ENCODE measurements at regions not wholly inside any gene's neighbourhood (a gene's known extent, or its start where the extent isn't known, plus 50 kb on each side); places are given as distances from the start of the nearest gene placed in this dataset.
A peak's percentile ranks its signal among the peaks of the same experiment; 100 is the strongest.
"Not testable (repeated sequence)": the region's sequence is repeated elsewhere in the genome, so short reads cannot be mapped to it uniquely, and the experiment has no call there.

DNA sequence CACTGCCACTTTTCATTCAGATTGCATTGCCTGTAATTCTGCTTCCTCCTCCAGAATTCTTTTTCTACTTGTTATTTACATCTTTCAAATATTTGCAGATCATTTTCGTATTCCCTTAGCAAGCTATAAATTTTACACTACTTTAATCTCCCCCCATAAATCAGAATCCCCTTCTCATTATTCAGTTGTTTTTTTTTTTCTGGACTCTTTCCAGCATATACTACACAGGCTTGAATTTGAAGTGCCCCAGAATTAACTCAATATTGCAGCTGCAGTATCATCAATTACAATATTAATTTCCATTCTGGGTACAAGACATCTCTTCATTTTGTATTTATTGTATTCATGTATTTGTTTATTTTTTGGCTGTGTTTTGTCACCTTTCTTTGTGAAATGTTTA, 1494.3 kb downstream of the AMY1C start:
- H3K9me3 ChIP-seq (ENCODE audit: low read depth): no peaks in the 10 kb centered on the region
- Mint-ChIP-seq H3K4me1 (no peaks in the 10 kb centered on the region), H3K36me3 (no peaks in the 10 kb centered on the region), H3K4me3 (no peak overlapping the region), H3K9me3 (no peaks in the 10 kb centered on the region), H3K27ac (no peak overlapping the region), H3K27me3 (ENCODE audit: insufficient read depth, low read depth) (no peaks in the 10 kb centered on the region)
- H3K36me3 ChIP-seq: no peaks in the 10 kb centered on the region
- no peaks in the 10 kb centered on the region for H3F3A ChIP-seq (ENCODE audit: low read depth)
- H3K9ac ChIP-seq: no peak overlapping the region
- H4K20me1 ChIP-seq (ENCODE audit: low read depth): no peaks in the 10 kb centered on the region
- no peaks in the 10 kb centered on the region for H3K79me2 ChIP-seq (ENCODE audit: low read depth)
- no peak overlapping the region for H3K4me2 ChIP-seq
- no peak for TF ChIP-seq EZH2 (IDR thresholded peaks at IDR 0.05)
- no peak for TF ChIP-seq EZH2phosphoT487 (IDR thresholded peaks at IDR 0.05)
- TF ChIP-seq, protein P1, sequence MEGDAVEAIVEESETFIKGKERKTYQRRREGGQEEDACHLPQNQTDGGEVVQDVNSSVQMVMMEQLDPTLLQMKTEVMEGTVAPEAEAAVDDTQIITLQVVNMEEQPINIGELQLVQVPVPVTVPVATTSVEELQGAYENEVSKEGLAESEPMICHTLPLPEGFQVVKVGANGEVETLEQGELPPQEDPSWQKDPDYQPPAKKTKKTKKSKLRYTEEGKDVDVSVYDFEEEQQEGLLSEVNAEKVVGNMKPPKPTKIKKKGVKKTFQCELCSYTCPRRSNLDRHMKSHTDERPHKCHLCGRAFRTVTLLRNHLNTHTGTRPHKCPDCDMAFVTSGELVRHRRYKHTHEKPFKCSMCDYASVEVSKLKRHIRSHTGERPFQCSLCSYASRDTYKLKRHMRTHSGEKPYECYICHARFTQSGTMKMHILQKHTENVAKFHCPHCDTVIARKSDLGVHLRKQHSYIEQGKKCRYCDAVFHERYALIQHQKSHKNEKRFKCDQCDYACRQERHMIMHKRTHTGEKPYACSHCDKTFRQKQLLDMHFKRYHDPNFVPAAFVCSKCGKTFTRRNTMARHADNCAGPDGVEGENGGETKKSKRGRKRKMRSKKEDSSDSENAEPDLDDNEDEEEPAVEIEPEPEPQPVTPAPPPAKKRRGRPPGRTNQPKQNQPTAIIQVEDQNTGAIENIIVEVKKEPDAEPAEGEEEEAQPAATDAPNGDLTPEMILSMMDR (IDR thresholded peaks at IDR 0.05): no peak
- no peaks in the 10 kb centered on the region for H3K27me3 ChIP-seq
- H3K4me1 ChIP-seq: no peaks in the 10 kb centered on the region
- H3K4me3 ChIP-seq: no peak overlapping the region
- no peak overlapping the region for H3K27ac ChIP-seq
- DNase-seq (ENCODE audit: low spot score): no peak
- H2AFZ ChIP-seq (replicated peaks): no peak overlapping the region

DNA sequence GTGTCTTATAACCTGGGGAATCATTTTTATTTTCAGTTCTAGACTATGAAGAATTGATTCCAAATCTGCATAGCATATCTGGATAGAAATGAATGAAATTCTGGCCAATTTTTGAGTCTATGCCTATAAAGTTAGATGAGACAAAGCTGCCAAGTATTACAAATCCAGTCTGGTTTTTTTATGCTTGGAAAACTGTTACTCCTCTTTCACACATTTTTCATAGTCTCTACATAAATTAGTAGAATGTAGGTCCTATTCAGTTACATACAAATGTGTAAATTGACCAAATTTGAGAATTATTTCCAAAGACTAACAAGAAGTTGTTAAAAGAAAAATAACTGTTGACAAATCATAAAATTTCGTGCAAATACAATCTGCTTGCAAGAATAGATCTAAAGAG, 1505.2 kb downstream of the AMY1C start:
- no peaks in the 10 kb centered on the region for H3F3A ChIP-seq (ENCODE audit: low read depth)
- H3K27me3 ChIP-seq: no peaks in the 10 kb centered on the region
- no peak for DNase-seq (ENCODE audit: low spot score)
- Mint-ChIP-seq H3K36me3 (no peaks in the 10 kb centered on the region), H3K27ac (no peak overlapping the region), H3K4me1 (no peaks in the 10 kb centered on the region), H3K4me3 (no peak overlapping the region), H3K27me3 (ENCODE audit: insufficient read depth, low read depth) (no peaks in the 10 kb centered on the region), H3K9me3 (no peaks in the 10 kb centered on the region)
- H3K79me2 ChIP-seq (ENCODE audit: low read depth): no peaks in the 10 kb centered on the region
- H3K9me3 ChIP-seq (ENCODE audit: low read depth): no peaks in the 10 kb centered on the region
- no peaks in the 10 kb centered on the region for H4K20me1 ChIP-seq (ENCODE audit: low read depth)
- H2AFZ ChIP-seq (replicated peaks): no peak overlapping the region
- no peak for TF ChIP-seq EZH2phosphoT487 (IDR thresholded peaks at IDR 0.05)
- TF ChIP-seq, protein P1 (IDR thresholded peaks at IDR 0.05): no peak
- TF ChIP-seq EZH2 (IDR thresholded peaks at IDR 0.05): no peak
- H3K4me3 ChIP-seq: no peak overlapping the region
- no peak overlapping the region for H3K27ac ChIP-seq
- no peaks in the 10 kb centered on the region for H3K4me1 ChIP-seq
- no peaks in the 10 kb centered on the region for H3K36me3 ChIP-seq
- H3K4me2 ChIP-seq: no peak overlapping the region
- H3K9ac ChIP-seq: no peak overlapping the region

DNA sequence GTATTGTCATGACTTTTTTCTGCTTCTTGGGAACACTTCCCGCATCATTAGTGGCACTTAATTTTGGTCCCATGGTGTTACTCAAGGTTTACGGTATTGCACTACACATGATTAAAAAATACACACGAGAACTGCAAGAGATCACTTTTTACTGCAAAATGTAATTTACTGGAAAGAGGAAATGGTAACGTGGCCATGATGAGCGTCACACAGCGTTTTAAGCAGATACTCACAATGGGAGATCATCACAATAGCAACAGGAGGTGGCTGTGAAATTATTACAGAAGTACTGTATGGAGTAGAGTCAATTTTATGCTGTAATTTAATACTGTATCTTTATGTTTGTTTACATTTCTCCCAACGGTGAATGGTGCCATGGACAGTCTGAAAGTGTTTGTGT, 1510.3 kb downstream of the AMY1C start:
- no peaks in the 10 kb centered on the region for H3K27me3 ChIP-seq
- H2AFZ ChIP-seq (replicated peaks): no peak overlapping the region
- Mint-ChIP-seq H3K4me3 (no peak overlapping the region), H3K36me3 (no peaks in the 10 kb centered on the region), H3K27me3 (ENCODE audit: insufficient read depth, low read depth) (peaks cover 2% of the 10 kb centered on the region), H3K4me1 (no peaks in the 10 kb centered on the region), H3K27ac (no peak overlapping the region), H3K9me3 (peaks cover 14% of the 10 kb centered on the region)
- H3K27ac ChIP-seq: no peak overlapping the region
- no peaks in the 10 kb centered on the region for H4K20me1 ChIP-seq (ENCODE audit: low read depth)
- H3K36me3 ChIP-seq: no peaks in the 10 kb centered on the region
- no peak overlapping the region for H3K4me3 ChIP-seq
- DNase-seq (ENCODE audit: low spot score): no peak
- TF ChIP-seq EZH2phosphoT487 (IDR thresholded peaks at IDR 0.05): no peak
- TF ChIP-seq EZH2 (IDR thresholded peaks at IDR 0.05): no peak
- TF ChIP-seq, protein P1 (IDR thresholded peaks at IDR 0.05): no peak
- no peak overlapping the region for H3K4me2 ChIP-seq
- H3F3A ChIP-seq (ENCODE audit: low read depth): no peaks in the 10 kb centered on the region
- no peaks in the 10 kb centered on the region for H3K79me2 ChIP-seq (ENCODE audit: low read depth)
- no peak overlapping the region for H3K9ac ChIP-seq
- no peaks in the 10 kb centered on the region for H3K9me3 ChIP-seq (ENCODE audit: low read depth)
- H3K4me1 ChIP-seq: no peaks in the 10 kb centered on the region

DNA sequence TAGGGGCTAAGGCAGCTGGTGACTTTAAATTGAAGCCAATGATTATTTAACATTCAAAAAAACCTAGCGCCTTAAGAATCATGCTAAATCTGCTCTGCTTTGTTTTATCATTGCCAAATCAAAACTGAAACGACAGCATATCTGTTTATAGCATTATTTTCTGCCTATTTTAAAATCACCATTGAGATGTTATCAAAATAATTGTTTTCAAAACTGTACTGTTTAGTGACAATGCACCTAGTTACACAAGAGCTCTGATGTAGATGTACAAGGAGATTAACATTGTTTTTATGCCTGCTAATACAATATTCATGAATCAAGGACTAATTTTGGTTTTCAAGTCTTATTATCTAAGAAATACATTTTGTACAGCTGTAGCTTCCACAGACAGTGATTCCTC, 1521.3 kb downstream of the AMY1C start:
- TF ChIP-seq EZH2 (IDR thresholded peaks at IDR 0.05): no peak
- TF ChIP-seq, protein P1 (IDR thresholded peaks at IDR 0.05): no peak
- TF ChIP-seq EZH2phosphoT487 (IDR thresholded peaks at IDR 0.05): no peak
- Histone ChIP-seq H3F3A (ENCODE audit: low read depth) (no peaks in the 10 kb centered on the region), H3K27ac (no peak overlapping the region), H3K79me2 (ENCODE audit: low read depth) (no peaks in the 10 kb centered on the region), H3K4me2 (no peak overlapping the region), H4K20me1 (ENCODE audit: low read depth) (no peaks in the 10 kb centered on the region), H3K4me3 (no peak overlapping the region), H3K4me1 (no peaks in the 10 kb centered on the region), H3K27me3 (no peaks in the 10 kb centered on the region), H3K9ac (no peak overlapping the region), H3K9me3 (ENCODE audit: low read depth) (no peaks in the 10 kb centered on the region), H2AFZ (replicated peaks) (peak overlapping the region; percentile 7), H3K36me3 (no peaks in the 10 kb centered on the region)
- peaks cover 2% of the 10 kb centered on the region for H3K9me3 Mint-ChIP-seq
- DNase-seq (ENCODE audit: low spot score): no peak
- H3K27ac Mint-ChIP-seq: no peak overlapping the region
- no peaks in the 10 kb centered on the region for H3K4me1 Mint-ChIP-seq
- H3K36me3 Mint-ChIP-seq: no peaks in the 10 kb centered on the region
- H3K4me3 Mint-ChIP-seq: no peak overlapping the region
- no peaks in the 10 kb centered on the region for H3K27me3 Mint-ChIP-seq (ENCODE audit: insufficient read depth, low read depth)

DNA sequence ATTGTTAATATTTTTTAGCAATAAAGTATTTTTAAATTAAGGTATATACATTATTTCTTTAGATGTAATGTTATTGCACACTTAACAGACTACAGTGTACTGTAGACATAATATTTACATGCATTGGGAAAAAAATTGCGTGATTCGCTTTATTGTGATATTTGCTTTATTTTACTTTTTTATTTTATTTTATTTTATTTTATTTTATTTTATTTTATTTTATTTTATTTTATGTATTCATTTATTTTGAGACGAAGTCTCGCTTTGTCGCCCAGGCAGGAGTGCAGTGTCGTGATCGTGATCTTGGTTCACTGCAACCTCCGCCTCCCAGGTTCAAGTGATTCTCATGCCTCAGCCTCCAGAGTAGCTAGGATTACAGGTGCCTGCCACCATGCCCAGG, 1522.7 kb downstream of the AMY1C start:
- H4K20me1 ChIP-seq (ENCODE audit: low read depth); H2AFZ ChIP-seq (replicated peaks); H3F3A ChIP-seq (ENCODE audit: low read depth); H3K4me1 ChIP-seq; H3K27me3 ChIP-seq; H3K27ac Mint-ChIP-seq; H3K4me3 Mint-ChIP-seq; H3K79me2 ChIP-seq (ENCODE audit: low read depth); H3K27ac ChIP-seq; DNase-seq (ENCODE audit: low spot score); H3K36me3 Mint-ChIP-seq; H3K9me3 Mint-ChIP-seq; H3K4me2 ChIP-seq; H3K27me3 Mint-ChIP-seq (ENCODE audit: insufficient read depth, low read depth); H3K9me3 ChIP-seq (ENCODE audit: low read depth); H3K36me3 ChIP-seq; H3K4me1 Mint-ChIP-seq; H3K4me3 ChIP-seq; H3K9ac ChIP-seq: not testable (repeated sequence)
